ENCODE measurements at regions not wholly inside any gene's neighbourhood (a gene's known extent, or its start where the extent isn't known, plus 50 kb on each side); places are given as distances from the start of the nearest gene placed in this dataset.

DNA sequence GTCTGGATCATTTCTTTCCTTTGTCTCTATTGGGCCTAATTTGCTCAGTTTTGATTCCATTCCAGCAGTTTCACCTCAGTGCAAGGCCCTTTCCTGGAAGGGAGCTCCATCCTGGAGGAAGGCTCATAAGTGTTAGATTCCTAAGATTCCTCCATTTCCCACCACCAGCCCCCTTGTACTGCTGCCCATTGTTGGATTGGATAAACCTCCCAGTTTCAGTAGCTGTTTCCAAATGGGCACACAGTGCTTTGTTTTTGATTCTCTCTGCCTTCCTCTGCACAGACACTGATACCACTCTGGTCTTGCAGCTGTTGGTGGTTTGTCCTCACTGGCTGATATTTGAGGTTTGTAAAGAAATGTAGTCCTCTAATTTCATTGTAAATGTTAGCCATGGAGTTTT is 158.9 kb downstream of the SLC15A5 start:
- TF ChIP-seq EZH2 (IDR thresholded peaks at IDR 0.05; ENCODE audit: low read depth, low read length, severe bottlenecking) (no peak), RNF2 (IDR thresholded peaks at IDR 0.05; ENCODE audit: borderline replicate concordance, low read depth, low read length, missing control alignments, poor library complexity, severe bottlenecking) (no peak), CTCF (IDR thresholded peaks at IDR 0.05; ENCODE audit: control extremely low read depth in 1 of 3, insufficient read depth in 1 of 3, low read depth in 1 of 3, low read length in 3 of 3) (no peak), GABPA (IDR thresholded peaks at IDR 0.05; ENCODE audit: borderline replicate concordance, insufficient read depth, low read length) (no peak), BACH1 (IDR thresholded peaks at IDR 0.05; ENCODE audit: low read length) (no peak), KDM5A (IDR thresholded peaks at IDR 0.05; ENCODE audit: low read length) (no peak), CHD2 (IDR thresholded peaks at IDR 0.05; ENCODE audit: low read length) (no peak), BRCA1 (IDR thresholded peaks at IDR 0.05; ENCODE audit: low read depth, low read length) (no peak), POLR2AphosphoS5 (IDR thresholded peaks at IDR 0.05; ENCODE audit: low read depth, low read length) (no peak), POLR2A (IDR thresholded peaks at IDR 0.05; ENCODE audit: control extremely low read depth in 1 of 2, low read depth in 2 of 2, low read length in 2 of 2) (no peak), SIN3A (conservative IDR thresholded peaks at IDR 0.05 in 1 of 2, IDR thresholded peaks at IDR 0.05 in 1 of 2; ENCODE audit: low read depth in 1 of 2, low read length in 2 of 2) (no peak), SP1 (IDR thresholded peaks at IDR 0.05; ENCODE audit: low read depth, low read length) (no peak), SRF (IDR thresholded peaks at IDR 0.05; ENCODE audit: low read depth, low read length) (no peak), ZNF274 (IDR thresholded peaks at IDR 0.05; ENCODE audit: borderline replicate concordance, extremely low read depth, low read length) (no peak)
